ENCODE measurements at regions not wholly inside any gene's neighbourhood (a gene's known extent, or its start where the extent isn't known, plus 50 kb on each side); places are given as distances from the start of the nearest gene placed in this dataset.

- H3K4me3 ChIP-seq: no peak overlapping the region
- H3K4me1 ChIP-seq: no peaks in the 10 kb centered on the region
- TF ChIP-seq CTCF (IDR thresholded peaks at IDR 0.05): peak in 7 of 9 donors; percentile 20 to 54 (median 30)
- peaks cover 0 to 36% (median 16%) of the 10 kb centered on the region in 7 donors for H3K27me3 ChIP-seq
- ATAC-seq (no peak), DNase-seq (no peak)
- peaks cover 0 to 3% (median 0%) of the 10 kb centered on the region in 11 donors for H3K9me3 ChIP-seq
- no peak overlapping the region for H3K27ac ChIP-seq
- WGBS, 2 donors: 40 to 45% methylated on average over 7 of the region's 7 CpGs
- no peaks in the 10 kb centered on the region for H3K36me3 ChIP-seq
- intact Hi-C loops (cut with DNase I): no loop called here
These were observed 131.0 kb upstream of the SRRM4 start for GRCh38 chr12:118850244-118850825.

- DNase-seq: no peak
- intact Hi-C loops (cut with DNase I): no loop called here
- WGBS, 2 donors: 71 to 73% methylated on average over 2 of the region's 2 CpGs
- Histone ChIP-seq H3K4me3 (no peak overlapping the region), H3K4me1 (no peaks in the 10 kb centered on the region), H3K27me3 (peaks cover 0 to 34% (median 10%) of the 10 kb centered on the region in 7 donors), H3K27ac (no peak overlapping the region), H3K9me3 (peaks cover 0 to 3% (median 0%) of the 10 kb centered on the region in 11 donors), H3K36me3 (no peaks in the 10 kb centered on the region)
- no peak for TF ChIP-seq CTCF (IDR thresholded peaks at IDR 0.05)
- ATAC-seq: no peak
These were observed 129.4 kb upstream of the SRRM4 start for GRCh38 chr12:118851891-118852290.

GRCh38 chr12:118853634-118854033, 127.7 kb upstream of the SRRM4 start:
- no peaks in the 10 kb centered on the region for H3K4me1 ChIP-seq
- H3K27me3 ChIP-seq: peaks cover 0 to 39% (median 16%) of the 10 kb centered on the region in 7 donors
- 60 to 61% methylated on average over 4 of the region's 4 CpGs for WGBS, 2 donors
- intact Hi-C loops (cut with DNase I): no loop called here
- peak in 5 of 9 donors; percentile 9 to 29 (median 14) for TF ChIP-seq CTCF (IDR thresholded peaks at IDR 0.05)
- peaks cover 0 to 3% (median 0%) of the 10 kb centered on the region in 11 donors for H3K9me3 ChIP-seq
- no peak overlapping the region for H3K27ac ChIP-seq
- H3K4me3 ChIP-seq: no peak overlapping the region
- ATAC-seq (no peak), DNase-seq (no peak)
- H3K36me3 ChIP-seq: no peaks in the 10 kb centered on the region

GRCh38 chr12:118855858-118856257, 125.5 kb upstream of the SRRM4 start:
- Histone ChIP-seq H3K4me3 (no peak overlapping the region), H3K9me3 (no peaks in the 10 kb centered on the region), H3K27ac (no peak overlapping the region), H3K27me3 (peaks cover 0 to 27% (median 16%) of the 10 kb centered on the region in 7 donors), H3K36me3 (no peaks in the 10 kb centered on the region), H3K4me1 (no peaks in the 10 kb centered on the region)
- ATAC-seq (no peak), DNase-seq (no peak)
- intact Hi-C loops (cut with DNase I): no loop called here
- no peak for TF ChIP-seq CTCF (IDR thresholded peaks at IDR 0.05)
- 81 to 87% methylated on average over 2 of the region's 2 CpGs for WGBS, 2 donors
